Activated naive CD4-positive, alpha-beta T cell treated with anti-CD3 and anti-CD28 coated beads, Interleukin-2, amount 10 ng/mL, durations not matched to agents 7 days and 5 days (primary cell): ENCODE measurements at regions not wholly inside any gene's neighbourhood (a gene's known extent, or its start where the extent isn't known, plus 50 kb on each side); places are given as distances from the start of the nearest gene placed in this dataset.

Experiments
- CTCF ChIA-PET: fragments of 350-600 bp; sonication (Branson Sonifier 250); formaldehyde crosslinking; loops from one replicate; lab custom pipeline; 2021; ENCODE audit warnings: antibody characterized with exemption; lab: Charles Lee
- DNase-seq: peaks from one replicate; pipeline ENCODE4 v3.0.0-alpha.2; 2020
- H3K27ac Mint-ChIP-seq: one replicate; pipeline ENCODE4 v1.8.0; 2021; ENCODE audit warnings: mild to moderate bottlenecking, moderate library complexity, mixed read lengths
- H3K27me3 Mint-ChIP-seq: one replicate; pipeline ENCODE4 v1.8.0; 2021; ENCODE audit warnings: mild to moderate bottlenecking, mixed read lengths
- H3K36me3 Mint-ChIP-seq: one replicate; pipeline ENCODE4 v1.8.0; 2021; ENCODE audit warnings: mixed read lengths
- H3K4me1 Mint-ChIP-seq: one replicate; pipeline ENCODE4 v1.8.0; 2021; ENCODE audit warnings: mixed read lengths
- H3K4me3 Mint-ChIP-seq: one replicate; pipeline ENCODE4 v1.8.0; 2021; ENCODE audit warnings: mild to moderate bottlenecking, moderate library complexity, mixed read lengths
- H3K9me3 Mint-ChIP-seq: one replicate; pipeline ENCODE4 v1.8.0; 2021; ENCODE audit warnings: mixed read lengths

GRCh38 chr1:104733866-104734265, 984.2 kb downstream of the AMY1C start:
- DNase-seq = no peak
- Mint-ChIP-seq H3K4me1 (no peaks in the 10 kb centered on the region), H3K27me3 (no peaks in the 10 kb centered on the region), H3K4me3 (no peak overlapping the region), H3K36me3 (no peaks in the 10 kb centered on the region), H3K9me3 (peaks cover 26% of the 10 kb centered on the region), H3K27ac (no peak overlapping the region)
- CTCF ChIA-PET = no interaction called here

DNA sequence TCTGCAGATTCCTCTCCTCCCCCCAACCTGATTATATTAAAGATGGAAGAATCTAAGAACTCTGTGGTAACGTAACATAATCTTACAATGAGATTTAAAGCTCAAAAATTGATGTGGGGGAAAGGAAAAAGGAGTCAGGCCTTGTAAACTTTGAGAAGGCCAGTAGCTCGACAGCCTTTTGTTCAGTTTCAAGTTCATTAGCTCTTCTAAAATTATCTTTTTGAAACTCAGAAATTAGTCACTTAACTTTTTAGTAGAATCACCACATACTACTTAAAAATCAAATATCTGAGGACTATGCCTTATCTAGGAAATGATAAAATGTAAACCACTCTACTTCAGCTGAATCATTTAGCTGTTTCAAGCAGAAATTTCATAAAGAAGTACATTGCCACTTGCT, 996.2 kb downstream of the AMY1C start:
- Mint-ChIP-seq H3K27me3 (no peaks in the 10 kb centered on the region), H3K27ac (no peak overlapping the region), H3K36me3 (no peaks in the 10 kb centered on the region), H3K4me3 (no peak overlapping the region), H3K4me1 (no peaks in the 10 kb centered on the region), H3K9me3 (no peaks in the 10 kb centered on the region)
- CTCF ChIA-PET = no interaction called here
- no peak for DNase-seq

DNA sequence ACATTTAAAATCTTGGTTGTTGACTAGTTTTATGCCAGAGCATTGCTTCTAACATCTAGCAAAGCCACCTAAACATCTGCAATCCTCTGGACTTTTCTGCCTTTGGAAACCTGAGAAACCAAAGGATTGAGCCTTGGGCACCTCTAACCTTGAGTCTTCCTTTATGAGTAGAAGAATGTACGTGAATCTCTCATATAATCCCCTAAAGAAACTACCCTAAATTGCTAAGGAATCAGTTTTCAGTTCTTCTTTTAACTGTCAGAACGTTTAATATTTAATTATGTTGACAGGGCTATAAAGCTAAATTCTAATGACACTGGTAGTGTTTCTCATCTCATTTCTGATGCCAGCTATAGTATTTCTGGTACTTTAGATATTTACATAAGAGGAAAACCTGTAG, 997.3 kb downstream of the AMY1C start:
- CTCF ChIA-PET = no interaction called here
- no peaks in the 10 kb centered on the region for H3K9me3 Mint-ChIP-seq
- H3K36me3 Mint-ChIP-seq = no peaks in the 10 kb centered on the region
- no peak for DNase-seq
- no peak overlapping the region for H3K27ac Mint-ChIP-seq
- H3K27me3 Mint-ChIP-seq = no peaks in the 10 kb centered on the region
- no peaks in the 10 kb centered on the region for H3K4me1 Mint-ChIP-seq
- H3K4me3 Mint-ChIP-seq = no peak overlapping the region

- H3K9me3 Mint-ChIP-seq = peaks cover 5% of the 10 kb centered on the region
- no peaks in the 10 kb centered on the region for H3K4me1 Mint-ChIP-seq
- CTCF ChIA-PET = no interaction called here
- no peaks in the 10 kb centered on the region for H3K36me3 Mint-ChIP-seq
- H3K27me3 Mint-ChIP-seq = no peaks in the 10 kb centered on the region
- no peak overlapping the region for H3K4me3 Mint-ChIP-seq
- H3K27ac Mint-ChIP-seq = no peak overlapping the region
- no peak for DNase-seq
Observed at GRCh38 chr1:104760017-104760416, 1010.3 kb downstream of the AMY1C start.

GRCh38 chr1:104761961-104762570, 1012.4 kb downstream of the AMY1C start:
- no peak overlapping the region for H3K27ac Mint-ChIP-seq
- H3K4me1 Mint-ChIP-seq = no peaks in the 10 kb centered on the region
- CTCF ChIA-PET = no interaction called here
- H3K36me3 Mint-ChIP-seq = no peaks in the 10 kb centered on the region
- no peaks in the 10 kb centered on the region for H3K27me3 Mint-ChIP-seq
- peaks cover 5% of the 10 kb centered on the region for H3K9me3 Mint-ChIP-seq
- no peak for DNase-seq
- H3K4me3 Mint-ChIP-seq = no peak overlapping the region

DNA sequence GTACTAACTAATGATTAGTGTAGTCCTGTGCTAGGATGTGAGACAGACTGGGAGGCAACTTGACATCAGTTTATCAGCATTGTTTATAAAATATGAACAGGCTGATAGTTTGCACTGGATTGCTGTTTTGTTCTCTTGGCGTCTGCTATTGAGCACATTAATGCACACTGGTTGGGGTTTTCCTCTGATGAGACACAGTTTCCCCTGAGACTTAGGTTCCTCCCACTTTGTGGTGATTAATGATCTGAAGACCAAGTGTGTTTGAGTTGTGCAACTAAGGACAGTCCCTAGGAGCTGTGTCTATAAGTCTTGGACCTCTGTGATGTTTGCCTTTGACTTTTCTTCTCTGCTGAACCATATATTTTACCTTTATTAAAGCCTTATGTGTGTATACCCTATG, 1015.4 kb downstream of the AMY1C start:
- no peak for DNase-seq
- H3K4me1 Mint-ChIP-seq = no peaks in the 10 kb centered on the region
- CTCF ChIA-PET = interaction anchor here (1.2 kb wide), 1 partner anchor 18 kb away, joined by 3 read pairs; no protein-coding TSS in a partner anchor
- no peaks in the 10 kb centered on the region for H3K9me3 Mint-ChIP-seq
- H3K36me3 Mint-ChIP-seq = no peaks in the 10 kb centered on the region
- no peak overlapping the region for H3K27ac Mint-ChIP-seq
- H3K27me3 Mint-ChIP-seq = no peaks in the 10 kb centered on the region
- H3K4me3 Mint-ChIP-seq = no peak overlapping the region

DNA sequence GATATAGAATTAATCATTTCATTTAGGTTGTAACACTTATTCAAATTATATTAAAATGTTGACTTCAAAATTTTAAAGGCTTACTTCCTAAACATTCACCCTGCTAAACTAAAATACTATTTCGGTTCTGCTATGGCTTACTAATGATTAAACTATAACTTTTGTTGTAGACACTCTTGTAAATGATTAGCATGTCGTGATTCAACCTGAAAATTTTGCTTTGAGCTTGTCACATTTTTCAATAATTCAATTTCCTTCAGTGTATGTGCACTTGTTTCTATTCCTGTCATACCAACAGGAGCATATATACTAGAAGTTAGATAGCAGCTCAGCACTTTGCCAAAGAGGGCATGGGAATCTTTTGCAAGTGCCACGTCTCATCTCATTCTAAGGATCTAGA, 1018.8 kb downstream of the AMY1C start:
- no peaks in the 10 kb centered on the region for H3K36me3 Mint-ChIP-seq
- CTCF ChIA-PET = no interaction called here
- no peak overlapping the region for H3K27ac Mint-ChIP-seq
- H3K9me3 Mint-ChIP-seq = no peaks in the 10 kb centered on the region
- H3K27me3 Mint-ChIP-seq = no peaks in the 10 kb centered on the region
- no peaks in the 10 kb centered on the region for H3K4me1 Mint-ChIP-seq
- H3K4me3 Mint-ChIP-seq = no peak overlapping the region
- no peak for DNase-seq

- Mint-ChIP-seq H3K9me3 (no peaks in the 10 kb centered on the region), H3K27me3 (no peaks in the 10 kb centered on the region), H3K36me3 (no peaks in the 10 kb centered on the region), H3K4me3 (no peak overlapping the region), H3K4me1 (no peaks in the 10 kb centered on the region), H3K27ac (no peak overlapping the region)
- CTCF ChIA-PET = interaction anchor here (0.8 kb wide), 1 partner anchor 28 kb away, joined by 3 read pairs; no protein-coding TSS in a partner anchor
- DNase-seq = no peak
Observed at GRCh38 chr1:104780470-104781078, 1030.9 kb downstream of the AMY1C start.

DNA sequence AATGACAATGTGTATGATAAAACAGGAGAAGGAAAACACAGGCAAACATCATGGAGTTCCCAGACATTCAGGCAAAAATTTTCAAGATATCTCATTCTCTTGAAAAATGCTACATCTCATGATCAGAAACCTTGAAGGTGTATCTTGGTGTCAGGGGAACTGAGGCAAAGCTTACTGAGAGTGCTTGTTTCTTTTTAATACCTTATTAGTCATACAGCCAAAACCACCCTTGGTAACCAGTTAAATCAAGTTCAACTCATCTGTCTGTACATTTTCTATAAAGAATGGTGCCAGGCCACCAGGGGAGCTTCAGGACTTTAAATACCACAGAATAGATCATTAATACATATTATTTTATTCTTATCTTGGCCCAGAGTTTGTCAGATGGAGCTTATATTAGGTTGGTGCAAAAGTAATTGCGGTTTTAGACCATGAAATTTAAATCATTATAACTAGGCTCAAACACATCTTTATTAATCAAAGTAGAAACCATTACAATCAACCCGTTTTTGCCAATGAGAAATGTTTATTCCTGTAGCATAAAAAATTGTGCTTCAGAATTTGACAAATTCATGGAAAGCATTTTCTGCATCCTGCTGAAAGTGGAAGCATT, 1036.0 kb downstream of the AMY1C start:
- Mint-ChIP-seq H3K27me3 (no peaks in the 10 kb centered on the region), H3K36me3 (no peaks in the 10 kb centered on the region), H3K4me1 (no peaks in the 10 kb centered on the region), H3K4me3 (no peak overlapping the region), H3K9me3 (no peaks in the 10 kb centered on the region), H3K27ac (no peak overlapping the region)
- CTCF ChIA-PET = no interaction called here
- no peak for DNase-seq

- Mint-ChIP-seq H3K4me3 (no peak overlapping the region), H3K27ac (no peak overlapping the region), H3K4me1 (no peaks in the 10 kb centered on the region), H3K27me3 (no peaks in the 10 kb centered on the region), H3K36me3 (no peaks in the 10 kb centered on the region), H3K9me3 (no peaks in the 10 kb centered on the region)
- no peak for DNase-seq
- CTCF ChIA-PET = no interaction called here
Observed at GRCh38 chr1:104787866-104788510, 1038.3 kb downstream of the AMY1C start.

DNA sequence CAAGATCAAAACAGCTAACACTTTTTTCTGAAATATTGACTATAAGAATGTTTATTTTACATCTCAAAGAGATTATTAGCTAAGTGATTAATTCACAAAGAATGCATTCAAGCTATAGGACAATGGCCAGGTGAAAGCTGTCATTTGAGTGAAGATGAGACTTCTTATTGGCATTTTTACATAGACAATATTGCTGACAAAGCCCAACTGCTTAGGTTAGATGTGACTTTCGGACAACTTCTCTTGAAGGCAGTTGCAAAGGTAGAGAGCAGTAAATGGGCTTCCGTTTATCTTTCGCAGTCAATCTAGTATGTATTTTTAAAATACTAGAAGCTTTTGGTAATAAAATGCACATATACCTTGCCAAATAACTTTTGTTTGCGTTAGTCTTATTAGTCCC, 1041.3 kb downstream of the AMY1C start:
- Mint-ChIP-seq H3K36me3 (no peaks in the 10 kb centered on the region), H3K27ac (no peak overlapping the region), H3K4me3 (no peak overlapping the region), H3K9me3 (peaks cover 2% of the 10 kb centered on the region), H3K4me1 (no peaks in the 10 kb centered on the region), H3K27me3 (no peaks in the 10 kb centered on the region)
- DNase-seq = no peak
- CTCF ChIA-PET = no interaction called here

DNA sequence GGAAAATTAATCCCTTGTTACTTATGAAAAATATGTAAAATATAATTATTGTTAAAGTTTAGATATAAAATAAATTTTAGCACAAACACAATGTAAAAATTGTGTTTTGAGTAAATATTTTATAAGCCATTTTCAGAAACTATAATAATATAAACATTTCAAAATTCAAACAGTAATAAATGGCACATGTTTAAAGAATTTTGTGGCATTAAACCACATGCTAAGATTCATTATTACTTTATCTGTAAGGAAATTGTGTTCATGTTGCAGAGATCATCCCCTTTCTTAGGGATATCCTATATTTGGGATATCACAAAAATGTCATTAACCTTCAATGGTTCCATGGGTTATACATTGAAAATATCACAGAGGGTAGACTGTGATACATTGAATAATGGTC, 1044.3 kb downstream of the AMY1C start:
- Mint-ChIP-seq H3K27me3 (no peaks in the 10 kb centered on the region), H3K4me1 (no peaks in the 10 kb centered on the region), H3K4me3 (no peak overlapping the region), H3K27ac (no peak overlapping the region), H3K36me3 (no peaks in the 10 kb centered on the region), H3K9me3 (peaks cover 6% of the 10 kb centered on the region)
- CTCF ChIA-PET = no interaction called here
- no peak for DNase-seq

GRCh38 chr1:104795931-104796330, 1046.2 kb downstream of the AMY1C start:
- Mint-ChIP-seq H3K9me3 (peaks cover 6% of the 10 kb centered on the region), H3K36me3 (no peaks in the 10 kb centered on the region), H3K4me1 (no peaks in the 10 kb centered on the region), H3K4me3 (no peak overlapping the region), H3K27me3 (no peaks in the 10 kb centered on the region), H3K27ac (no peak overlapping the region)
- CTCF ChIA-PET = no interaction called here
- DNase-seq = no peak

- CTCF ChIA-PET = no interaction called here
- H3K4me1 Mint-ChIP-seq = no peaks in the 10 kb centered on the region
- no peak overlapping the region for H3K4me3 Mint-ChIP-seq
- no peak overlapping the region for H3K27ac Mint-ChIP-seq
- H3K27me3 Mint-ChIP-seq = no peaks in the 10 kb centered on the region
- H3K36me3 Mint-ChIP-seq = no peaks in the 10 kb centered on the region
- DNase-seq = no peak
- H3K9me3 Mint-ChIP-seq = peaks cover 6% of the 10 kb centered on the region
Observed at GRCh38 chr1:104797982-104798381, 1048.3 kb downstream of the AMY1C start.

- H3K36me3 Mint-ChIP-seq = no peaks in the 10 kb centered on the region
- H3K27ac Mint-ChIP-seq = no peak overlapping the region
- CTCF ChIA-PET = no interaction called here
- no peak overlapping the region for H3K4me3 Mint-ChIP-seq
- peaks cover 4% of the 10 kb centered on the region for H3K9me3 Mint-ChIP-seq
- no peak for DNase-seq
- H3K4me1 Mint-ChIP-seq = no peaks in the 10 kb centered on the region
- no peaks in the 10 kb centered on the region for H3K27me3 Mint-ChIP-seq
Observed at GRCh38 chr1:104801344-104801743, 1051.6 kb downstream of the AMY1C start.
